ENCODE measurements at regions not wholly inside any gene's neighbourhood (a gene's known extent, or its start where the extent isn't known, plus 50 kb on each side); places are given as distances from the start of the nearest gene placed in this dataset.
"Not testable (repeated sequence)": the region's sequence is repeated elsewhere in the genome, so short reads cannot be mapped to it uniquely, and the experiment has no call there.

DNA sequence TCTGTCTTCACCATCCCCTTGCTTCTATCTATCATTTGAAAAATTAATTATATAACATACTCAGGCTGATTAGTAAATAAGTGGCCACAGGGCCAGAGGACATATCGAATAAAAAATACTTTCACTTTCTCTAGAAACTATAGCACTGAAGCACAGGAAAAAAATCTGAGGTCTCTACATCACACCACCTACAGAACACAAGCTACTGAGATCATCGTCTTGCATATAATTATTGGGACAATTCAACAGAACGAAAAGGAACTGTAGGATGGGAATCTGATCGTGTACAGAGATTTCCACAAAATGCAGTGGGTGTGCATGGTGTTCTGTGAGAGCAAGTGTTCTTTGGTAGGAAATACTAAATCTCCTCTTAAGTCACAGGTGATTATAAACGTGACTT, 289.6 kb upstream of the ERCC4 start:
- no peak for DNase-seq (ENCODE audit: low read depth)

DNA sequence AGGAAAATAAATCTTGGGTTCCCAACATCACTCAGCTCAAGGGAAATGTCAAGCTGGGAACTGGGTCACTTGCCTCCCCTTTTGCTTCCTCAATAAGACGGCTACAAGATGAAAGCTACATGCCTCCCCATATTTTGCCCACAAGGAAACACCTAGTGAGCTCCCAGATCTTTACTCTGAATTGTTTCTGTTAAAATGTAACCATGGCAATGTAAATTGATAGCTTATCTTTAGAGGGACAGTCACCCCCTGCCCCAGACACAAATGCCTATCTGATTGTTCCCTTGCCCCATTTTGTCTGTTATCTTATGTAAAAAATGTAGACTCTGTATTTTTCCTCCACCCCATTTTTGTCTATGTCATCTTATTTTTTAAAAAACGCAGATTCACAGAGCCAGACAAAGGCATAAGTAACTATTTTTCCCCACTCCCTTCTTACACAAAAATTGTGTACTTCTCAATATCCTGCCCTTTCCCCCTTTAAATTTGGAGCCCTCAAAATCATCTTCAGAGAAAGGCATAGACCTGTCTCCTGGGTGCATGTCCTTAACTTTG, 288.7 kb upstream of the ERCC4 start:
- no peak for DNase-seq (ENCODE audit: low read depth)

DNA sequence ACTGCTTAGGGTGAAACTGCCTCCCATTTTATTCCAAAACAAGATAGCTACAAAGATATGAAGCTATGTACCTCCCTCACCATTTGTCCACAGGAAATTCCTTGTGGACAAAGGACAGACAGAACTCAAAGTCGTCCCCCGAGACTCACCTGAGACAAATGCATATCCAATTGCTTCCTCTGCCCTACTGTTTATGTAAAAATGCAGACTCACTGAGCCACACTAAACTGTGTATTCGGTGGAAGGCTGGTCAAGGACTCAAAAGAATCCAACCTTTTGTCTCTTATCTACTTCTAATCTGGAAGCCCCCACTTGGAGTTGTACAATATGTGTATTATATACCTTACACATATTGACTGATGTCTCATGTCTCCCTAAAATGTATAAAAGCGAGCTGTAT, 288.0 kb upstream of the ERCC4 start:
- DNase-seq (ENCODE audit: low read depth) = no peak

DNA sequence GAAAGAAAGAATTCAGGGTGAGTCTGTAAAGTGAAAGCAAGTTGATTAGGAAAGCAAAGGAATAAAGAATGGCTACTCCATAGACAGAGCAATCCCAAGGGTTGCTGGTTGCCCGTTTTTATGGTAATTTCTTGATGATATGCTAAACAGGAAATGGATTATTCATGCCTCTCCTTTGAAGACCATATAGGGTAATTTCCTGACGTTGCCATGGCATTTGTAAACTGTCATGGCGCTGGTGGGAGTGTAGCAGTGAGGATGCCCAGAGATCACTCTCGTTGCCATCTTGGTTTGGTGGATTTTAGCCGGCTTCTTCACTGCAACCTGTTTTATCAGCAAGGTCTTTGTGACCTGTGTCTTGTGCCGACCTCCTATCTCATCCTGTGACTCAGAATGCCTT, 287.4 kb upstream of the ERCC4 start:
- DNase-seq (ENCODE audit: low read depth) = not testable (repeated sequence)

DNA sequence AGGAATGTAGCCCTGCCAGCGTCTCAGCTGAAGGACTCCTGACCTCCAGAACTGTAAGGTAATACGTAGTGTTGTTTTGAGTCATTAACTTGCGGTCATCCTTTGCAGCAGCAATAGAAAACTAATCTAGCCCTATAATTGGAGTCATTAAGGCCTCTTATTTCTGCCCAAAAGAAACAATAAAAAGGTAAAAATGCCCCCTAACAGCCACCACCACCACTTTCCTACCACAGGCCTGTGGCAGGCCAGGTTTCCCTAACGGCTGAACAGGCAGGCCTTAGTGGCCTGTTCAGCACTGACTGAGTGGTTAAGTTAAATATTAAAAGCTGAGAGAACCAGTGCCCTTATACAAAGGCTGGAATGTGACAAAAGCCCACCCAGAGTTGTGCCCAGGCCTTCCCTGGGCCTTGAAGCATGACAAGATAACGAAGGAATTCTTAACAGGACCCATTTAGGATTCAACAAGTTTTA, 286.5 kb upstream of the ERCC4 start:
- no peak for DNase-seq (ENCODE audit: low read depth)

DNA sequence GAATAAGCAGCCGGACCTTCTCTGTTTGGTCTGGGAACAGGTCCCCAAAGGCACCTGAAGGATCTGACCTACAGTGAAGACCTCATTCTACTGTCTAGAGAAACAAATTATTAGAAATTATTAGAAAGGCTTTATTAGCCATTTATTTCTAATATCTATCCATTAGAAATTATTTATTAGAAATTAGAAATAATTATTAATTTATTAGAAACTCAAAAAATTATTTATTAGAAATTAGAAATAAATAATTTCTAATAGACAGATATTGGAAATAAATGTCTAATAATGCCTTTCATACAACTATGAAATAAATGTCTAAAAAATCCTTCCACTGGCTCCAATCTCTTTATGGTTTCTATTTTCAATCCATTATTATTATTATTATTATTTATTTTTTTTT, 285.7 kb upstream of the ERCC4 start:
- DNase-seq (ENCODE audit: low read depth) = no peak

DNA sequence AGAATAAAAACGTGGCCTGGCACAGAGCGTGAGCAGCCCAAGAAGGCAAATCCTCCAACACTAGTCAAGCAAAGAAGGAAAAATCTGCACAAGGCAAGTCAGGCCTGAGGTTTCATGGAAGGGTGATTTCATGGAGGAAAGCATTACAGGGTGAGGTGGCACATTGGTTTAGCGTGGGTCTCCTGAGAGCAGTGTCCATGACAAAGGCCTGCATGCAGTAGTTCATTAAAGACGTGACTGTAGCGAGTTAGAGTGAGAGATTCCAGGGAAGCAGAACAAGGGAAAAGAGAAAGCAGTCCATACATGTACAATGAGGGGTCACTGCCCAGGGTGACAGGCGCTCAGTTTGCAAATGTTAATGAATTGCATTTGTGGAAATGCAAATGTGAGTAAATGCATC, 285.0 kb upstream of the ERCC4 start:
- DNase-seq (ENCODE audit: low read depth) = no peak

DNA sequence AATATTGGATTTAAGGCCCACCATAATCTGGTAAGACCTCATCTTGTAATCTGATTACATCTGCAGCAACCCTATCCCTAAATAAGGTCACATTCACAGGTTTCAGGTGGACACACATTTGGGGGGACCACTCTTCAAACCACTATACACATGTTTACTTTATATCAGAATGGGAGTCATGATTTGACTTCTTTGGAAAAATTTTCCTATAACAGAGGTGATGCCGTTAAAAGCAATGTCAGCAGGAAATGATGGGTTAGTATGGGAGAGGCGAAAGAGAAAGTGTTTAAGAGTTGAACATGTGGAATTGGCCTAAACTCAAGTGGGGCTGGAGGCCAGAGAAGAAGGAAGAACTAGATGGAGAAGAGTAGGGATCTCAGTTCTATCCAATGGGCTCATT, 281.7 kb upstream of the ERCC4 start:
- DNase-seq (ENCODE audit: low read depth) = no peak

DNA sequence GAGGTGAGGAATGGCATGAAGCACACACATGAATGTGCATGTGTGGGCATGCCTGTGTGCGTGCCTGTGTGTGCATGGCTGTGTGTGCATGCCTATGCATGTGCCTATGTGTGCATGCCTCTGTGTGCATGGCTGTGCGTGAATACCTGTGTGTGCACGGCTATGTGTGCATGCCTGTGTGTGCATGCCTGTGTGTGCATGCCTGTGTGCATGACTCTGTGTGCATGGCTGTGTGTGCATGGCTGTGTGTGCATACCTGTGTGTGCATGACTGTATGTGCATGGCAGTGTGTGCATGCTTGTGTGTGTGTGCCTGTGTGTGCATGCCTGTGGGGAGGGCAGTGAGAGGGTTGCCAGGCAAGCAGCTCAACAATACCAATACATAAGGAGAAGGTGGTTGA, 276.5 kb upstream of the ERCC4 start:
- DNase-seq (ENCODE audit: low read depth) = no peak

DNA sequence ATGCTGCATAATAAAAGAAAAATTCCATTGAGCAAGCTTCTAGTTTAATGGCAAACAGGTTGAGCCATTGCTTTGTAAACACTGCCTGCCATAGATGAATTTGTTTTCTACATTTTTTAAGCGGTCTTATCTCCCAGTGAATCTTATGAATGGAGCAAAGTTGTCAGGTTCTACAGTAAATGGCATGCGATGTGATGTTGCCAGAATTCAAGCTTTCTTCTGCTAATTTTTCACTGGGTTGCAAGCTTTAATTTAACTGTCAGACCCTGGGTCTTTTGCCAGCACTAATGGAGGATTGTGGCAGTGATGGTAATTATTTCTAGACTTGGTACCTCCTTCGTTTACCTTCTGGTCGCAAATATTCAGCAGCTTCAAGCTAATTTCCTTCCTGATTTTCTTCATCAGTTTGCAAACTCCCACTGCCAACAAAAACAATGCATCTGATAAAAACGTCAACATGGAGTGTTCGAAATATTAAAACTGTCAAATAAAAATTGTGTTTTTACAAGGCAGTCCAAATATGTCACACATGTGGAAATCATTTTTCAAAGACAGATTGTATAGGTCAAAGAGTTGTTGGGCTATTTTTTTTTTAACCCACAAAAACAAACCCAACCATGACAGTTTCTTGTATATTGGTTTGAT, 274.2 kb upstream of the ERCC4 start:
- DNase-seq (ENCODE audit: low read depth) = no peak

DNA sequence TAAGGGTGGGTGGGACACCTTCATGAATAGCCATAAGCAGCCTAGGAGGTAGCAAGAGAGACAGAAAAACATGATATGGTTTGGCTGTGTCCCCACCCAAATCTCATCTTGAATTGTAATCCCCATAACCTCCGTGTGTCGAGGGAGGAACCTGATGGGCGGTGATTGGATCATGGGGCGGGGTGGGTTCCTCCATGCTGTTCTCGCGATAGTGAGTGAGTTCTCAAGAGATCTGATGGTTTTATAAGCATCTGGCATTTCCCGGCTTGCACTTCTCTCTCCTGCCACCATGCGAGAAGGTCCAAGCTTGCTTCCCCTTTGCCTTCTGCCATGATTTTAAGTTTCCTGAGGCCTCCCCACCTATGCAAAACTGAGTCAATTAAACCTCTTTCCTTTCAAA, 259.1 kb upstream of the ERCC4 start:
- no peak for DNase-seq (ENCODE audit: low read depth)

DNA sequence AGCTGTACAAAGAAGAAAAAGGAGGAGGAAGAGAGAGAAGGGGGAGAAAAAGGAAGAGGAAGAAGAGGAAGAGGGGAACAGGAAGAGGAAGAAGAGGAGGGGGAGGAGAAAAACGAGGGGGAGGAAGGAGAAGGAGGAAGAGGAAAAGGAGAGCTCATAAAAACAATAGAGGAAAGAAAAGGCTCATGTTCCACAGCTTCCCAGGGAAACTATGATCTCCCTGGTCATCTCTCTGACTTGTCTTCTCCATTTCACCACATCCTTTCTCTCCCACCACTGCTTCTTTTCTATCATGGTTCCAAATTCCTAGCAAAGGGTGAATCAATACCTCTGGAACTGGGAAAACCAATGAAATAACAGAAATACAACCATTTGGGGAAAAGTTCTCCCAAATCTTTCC, 254.1 kb upstream of the ERCC4 start:
- no peak for DNase-seq (ENCODE audit: low read depth)

DNA sequence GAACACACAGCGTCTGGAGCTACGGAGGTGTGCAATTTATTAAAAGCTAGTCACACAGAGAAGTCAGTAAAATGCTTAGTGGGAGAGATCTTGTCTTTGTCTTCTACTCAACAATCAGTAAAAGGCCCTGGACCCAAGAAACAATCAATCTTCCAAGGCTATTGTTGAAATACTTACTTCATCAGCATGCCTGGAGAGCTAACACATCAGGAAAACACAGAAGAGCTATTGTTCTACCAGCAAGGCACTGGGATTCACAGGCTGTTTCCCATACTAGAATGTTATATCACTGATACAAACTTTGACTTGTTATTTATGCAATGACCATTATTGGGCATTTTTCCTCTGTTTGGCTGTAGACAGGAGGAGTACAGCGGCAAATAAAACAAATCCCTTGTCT, 247.8 kb upstream of the ERCC4 start:
- DNase-seq (ENCODE audit: low read depth) = no peak

DNA sequence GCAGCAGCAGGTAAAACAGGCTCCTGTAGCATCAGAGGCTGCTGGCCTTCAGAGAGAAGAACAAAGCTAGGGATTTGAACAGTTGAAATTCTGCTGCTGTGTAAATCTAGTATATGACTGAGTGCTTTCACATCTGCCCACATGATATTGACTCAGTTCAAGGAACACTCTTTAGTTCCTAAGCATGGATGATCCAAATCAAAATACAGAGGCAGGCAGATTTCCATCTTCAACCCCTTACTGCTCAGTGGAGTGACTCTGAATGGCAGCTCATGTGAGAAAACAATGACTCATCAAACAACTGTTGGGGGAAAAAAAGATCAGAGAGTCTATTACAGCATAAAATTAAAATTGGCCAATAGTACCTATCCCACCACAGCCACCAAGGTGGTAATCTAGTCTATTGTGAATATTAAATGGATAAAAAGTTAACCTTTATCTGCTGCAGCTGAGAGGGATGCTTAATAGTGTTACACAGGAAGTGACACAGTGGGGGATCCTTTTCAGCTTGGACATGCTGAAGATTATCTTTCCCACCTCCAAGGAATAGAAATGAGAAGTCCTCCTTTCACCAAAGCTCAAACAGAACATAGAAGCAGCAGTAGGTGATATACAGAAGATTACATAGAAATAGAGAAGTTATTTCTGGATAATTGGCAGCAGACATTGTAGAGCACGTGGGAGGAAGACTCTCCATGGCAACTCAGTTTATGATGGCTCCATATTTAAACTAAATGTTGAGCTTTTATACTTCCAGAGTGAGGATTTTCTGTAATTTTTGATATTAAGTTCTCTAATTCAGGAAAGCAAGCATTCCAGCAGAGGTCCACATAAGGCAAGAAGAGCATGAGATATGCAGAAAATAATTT, 239.7 kb upstream of the ERCC4 start:
- DNase-seq (ENCODE audit: low read depth) = no peak

DNA sequence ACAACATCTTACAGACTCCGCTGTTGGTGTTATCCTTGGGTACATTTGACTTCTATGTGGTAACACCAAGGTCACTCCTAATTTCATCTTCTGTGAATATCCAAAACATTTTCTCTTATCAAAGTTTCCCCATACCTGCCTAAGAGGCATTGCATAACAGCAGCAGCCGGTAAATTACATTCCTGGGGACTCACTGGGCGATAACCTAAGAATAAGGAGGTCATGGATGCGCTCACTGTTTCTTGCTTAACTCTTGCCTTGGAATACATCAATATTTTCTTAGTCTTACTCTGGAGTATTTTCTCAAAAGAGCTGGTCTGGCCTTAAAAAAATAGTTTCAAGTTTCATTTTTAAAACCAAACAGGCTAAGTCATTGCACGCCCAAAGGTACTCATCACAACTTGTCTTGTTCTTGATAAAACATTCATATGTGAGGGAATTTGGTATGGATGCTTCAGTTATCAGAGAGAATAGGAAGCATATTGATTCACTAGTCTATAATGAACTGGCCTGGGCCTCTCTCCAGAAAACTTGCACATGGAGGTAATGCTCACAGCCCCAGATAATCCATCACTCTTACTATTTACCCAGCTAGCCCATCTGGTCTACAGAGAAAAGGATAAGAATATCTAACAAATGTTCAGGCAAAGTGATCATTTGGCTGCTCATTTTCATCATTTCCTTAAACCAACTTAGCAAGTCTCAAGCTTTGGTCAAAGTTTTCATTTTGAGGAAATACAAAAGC, 235.0 kb upstream of the ERCC4 start:
- no peak for DNase-seq (ENCODE audit: low read depth)

DNA sequence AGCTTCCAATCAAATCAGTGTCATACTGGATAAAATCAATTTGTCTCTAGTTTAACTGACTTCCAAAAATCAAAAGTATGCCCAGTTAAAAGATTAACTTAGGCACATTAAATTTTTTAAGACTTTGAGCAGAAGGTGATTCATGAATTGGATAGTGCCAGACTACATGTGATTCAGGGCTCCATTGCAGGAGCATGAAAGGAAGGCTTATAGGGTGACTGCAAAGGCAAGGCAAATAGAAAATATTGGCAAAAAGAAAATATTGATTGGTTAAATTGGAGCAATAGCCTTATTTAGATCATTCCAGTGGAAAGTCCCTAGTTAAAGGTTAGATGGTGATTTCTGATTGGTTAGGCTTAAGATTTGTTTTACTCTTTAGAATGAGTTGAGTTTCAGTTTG, 223.9 kb upstream of the ERCC4 start:
- DNase-seq (ENCODE audit: low read depth) = no peak

DNA sequence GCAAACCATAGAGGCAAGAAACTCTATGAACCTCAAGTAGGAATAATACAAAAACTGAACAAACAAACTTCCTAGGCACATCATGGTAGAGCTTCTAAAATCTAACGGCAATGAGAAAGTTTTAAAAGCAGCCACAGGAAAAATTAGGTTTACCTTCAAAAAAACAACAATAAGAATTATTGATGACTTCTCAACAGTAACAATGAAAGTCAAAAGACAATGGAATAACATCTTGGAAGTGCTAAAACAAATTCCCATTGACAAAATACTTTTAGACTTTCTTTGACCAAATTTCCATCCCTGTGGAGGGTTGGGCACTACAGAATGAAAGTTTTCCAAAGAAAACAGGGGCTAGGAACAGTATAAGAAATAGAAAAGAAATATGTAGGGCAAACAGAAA, 222.9 kb upstream of the ERCC4 start:
- no peak for DNase-seq (ENCODE audit: low read depth)

DNA sequence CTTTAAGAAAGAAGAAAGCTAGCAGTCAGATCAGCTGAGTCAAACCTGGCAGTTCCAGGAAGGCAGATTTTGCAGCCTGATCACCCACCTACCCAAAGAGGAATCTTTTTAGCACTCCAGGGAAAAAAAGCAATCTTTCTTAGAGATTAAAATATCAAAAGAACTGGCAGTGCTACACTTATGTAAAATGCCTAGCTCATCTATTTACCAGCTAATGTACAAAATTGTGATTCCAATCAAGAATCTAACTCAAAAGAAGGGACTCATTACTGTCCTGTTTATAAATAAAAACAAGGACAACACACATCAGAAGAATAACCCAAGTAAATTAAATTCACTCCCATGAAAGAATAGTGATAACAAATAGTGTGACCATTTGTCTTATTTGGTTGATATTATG, 222.4 kb upstream of the ERCC4 start:
- DNase-seq (ENCODE audit: low read depth) = no peak

DNA sequence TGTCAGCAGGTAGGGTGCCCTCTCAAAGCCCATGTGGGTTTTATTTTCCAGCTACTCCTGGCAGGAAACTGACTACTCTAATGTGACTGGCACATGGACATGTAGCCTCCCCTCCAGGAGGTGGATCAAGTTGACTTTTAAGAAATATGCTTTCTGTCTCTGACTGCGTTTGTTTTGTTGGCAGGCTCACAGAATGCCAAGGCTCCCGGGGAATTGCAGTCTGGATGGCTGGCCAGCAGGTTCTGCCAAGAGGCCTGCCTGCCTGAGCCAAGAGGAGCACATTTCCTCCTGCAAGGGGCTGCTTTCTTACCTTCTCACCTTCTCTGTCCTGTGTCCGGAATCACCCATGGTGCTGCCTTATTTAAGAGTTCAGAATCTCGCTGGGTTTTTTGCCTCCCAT, 217.3 kb upstream of the ERCC4 start:
- DNase-seq (ENCODE audit: low read depth) = no peak

DNA sequence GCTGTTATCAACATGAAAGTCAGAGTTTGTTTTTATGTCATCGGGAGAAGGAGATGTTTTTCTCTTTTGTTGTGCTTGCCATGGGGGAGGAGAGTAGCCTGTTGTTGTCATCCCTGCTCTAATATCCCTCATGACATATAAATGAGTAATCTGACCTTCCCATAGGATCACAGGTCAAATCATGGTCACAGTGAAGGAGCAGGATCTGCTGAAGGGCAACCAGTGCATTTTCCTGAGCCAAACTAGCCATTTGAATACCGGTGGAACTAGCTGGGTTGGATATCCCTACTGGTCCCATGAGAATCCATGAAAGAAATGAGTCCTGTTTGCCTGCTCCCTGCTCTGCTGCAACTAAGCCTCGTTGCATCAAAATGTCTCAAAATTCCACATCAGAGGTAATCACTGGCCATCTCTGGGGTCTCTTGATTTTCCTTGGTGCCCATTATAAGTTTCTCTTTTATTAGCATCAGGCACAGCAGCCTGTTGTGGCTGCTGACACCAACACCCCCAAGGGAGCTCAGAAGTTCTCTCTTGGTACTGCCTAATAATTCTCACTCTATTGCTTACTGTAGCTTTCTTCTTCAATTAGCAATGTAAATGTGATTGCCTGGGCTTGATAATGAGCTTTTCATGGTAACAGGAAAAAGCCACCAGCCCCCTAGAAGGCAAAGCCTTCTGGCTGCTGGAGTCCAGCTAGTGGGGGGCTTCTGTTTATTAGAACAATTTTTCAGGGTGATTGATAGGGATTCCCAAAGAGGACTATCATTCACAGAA, 211.4 kb upstream of the ERCC4 start:
- DNase-seq (ENCODE audit: low read depth) = no peak

DNA sequence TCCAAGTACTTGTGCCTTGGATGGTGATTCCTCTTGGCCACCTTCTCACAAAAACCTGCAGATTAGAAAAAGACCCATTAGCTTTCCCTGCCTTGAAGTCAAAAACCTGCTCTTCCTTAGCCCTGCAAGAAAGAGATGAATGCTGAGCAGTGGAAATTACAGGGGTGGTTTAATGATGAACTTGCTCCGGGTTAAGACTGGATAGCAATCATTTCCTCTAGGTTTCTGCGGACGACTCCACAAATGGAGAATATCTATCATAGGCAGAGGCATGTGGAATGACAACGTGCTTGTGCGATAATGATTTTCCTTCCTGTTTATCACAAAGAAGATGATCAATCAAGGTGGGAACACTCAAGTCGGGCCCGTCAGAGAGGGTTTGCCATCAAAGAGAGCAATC, 201.2 kb upstream of the ERCC4 start:
- no peak for DNase-seq (ENCODE audit: low read depth)

DNA sequence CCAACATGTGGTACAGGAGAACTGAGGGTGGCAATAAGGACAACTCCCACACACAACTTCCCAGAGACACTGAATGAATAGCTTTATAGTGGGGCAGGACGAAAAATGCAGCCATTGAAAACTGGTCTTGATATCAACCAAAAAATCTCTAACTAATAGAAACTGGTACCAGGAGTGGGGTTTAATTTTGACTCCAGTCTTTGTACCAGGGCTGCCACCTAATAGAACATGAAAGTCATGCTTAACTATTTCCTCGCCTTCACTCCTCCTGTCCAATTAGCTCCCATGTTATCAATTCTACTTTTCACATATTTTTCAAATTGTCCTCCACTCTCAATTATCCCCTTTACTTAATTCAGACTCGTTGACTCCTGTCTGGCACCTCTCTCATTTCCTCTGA, 192.0 kb upstream of the ERCC4 start:
- no peak for DNase-seq (ENCODE audit: low read depth)
